ENCODE measurements at regions not wholly inside any gene's neighbourhood (a gene's known extent, or its start where the extent isn't known, plus 50 kb on each side); places are given as distances from the start of the nearest gene placed in this dataset.

- no peak for TF ChIP-seq SMC3 (IDR thresholded peaks at IDR 0.05; ENCODE audit: low read depth, low read length)
- no peak for TF ChIP-seq RAD21 (IDR thresholded peaks at IDR 0.05; ENCODE audit: low read length)
- no peak for TF ChIP-seq CTCF (conservative IDR thresholded peaks at IDR 0.05; ENCODE audit: low read depth, low read length)
- no peak for TF ChIP-seq BHLHE40 (IDR thresholded peaks at IDR 0.05; ENCODE audit: low read depth, low read length)
- no peak for TF ChIP-seq MAZ (IDR thresholded peaks at IDR 0.05; ENCODE audit: borderline replicate concordance, low read depth, low read length)
- no peak for TF ChIP-seq ELK1 (IDR thresholded peaks at IDR 0.05; ENCODE audit: borderline replicate concordance, low read depth, low read length)
- TF ChIP-seq FOS (IDR thresholded peaks at IDR 0.05; ENCODE audit: low read depth, low read length) = no peak
- TF ChIP-seq POLR2A (IDR thresholded peaks at IDR 0.05; ENCODE audit: low read depth, low read length) = no peak
Observed at GRCh38 chr7:52352013-52352981, 683.1 kb upstream of the POM121L12 start.
